ENCODE measurements at regions not wholly inside any gene's neighbourhood (a gene's known extent, or its start where the extent isn't known, plus 50 kb on each side); places are given as distances from the start of the nearest gene placed in this dataset.

DNA sequence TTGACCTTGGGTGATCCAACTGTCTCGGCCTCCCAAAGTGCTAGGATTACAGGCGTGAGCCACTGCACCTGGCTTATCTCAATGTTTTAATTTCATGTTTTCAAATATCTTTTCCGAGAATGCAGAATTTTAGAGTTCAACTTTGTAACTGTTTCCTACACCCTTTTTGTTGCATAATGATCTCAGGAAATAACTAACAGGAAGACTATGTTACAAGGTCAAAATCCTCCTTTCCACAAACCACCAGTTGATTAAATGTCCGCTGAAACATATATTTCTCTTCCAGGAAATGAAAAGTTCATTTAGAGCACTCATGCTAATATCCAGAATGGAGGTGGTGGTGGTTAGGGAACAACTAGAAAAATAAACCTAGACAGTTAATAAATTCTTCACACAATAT lies 377.8 kb downstream of the PPP4R3C start:
- Histone ChIP-seq H3K9me3 (no peaks in the 10 kb centered on the region), H3K4me3 (no peak overlapping the region), H3K4me1 (no peaks in the 10 kb centered on the region), H3K27ac (no peak overlapping the region), H3K4me2 (no peak overlapping the region)
- TF ChIP-seq ZNF302 (CRISPR knock-in tag; IDR thresholded peaks at IDR 0.05) (no peak), CBX2 (IDR thresholded peaks at IDR 0.05; ENCODE audit: borderline replicate concordance, low read depth) (no peak), HDAC2 (IDR thresholded peaks at IDR 0.05) (no peak), SREBF2 (IDR thresholded peaks at IDR 0.05) (no peak), EHF (CRISPR knock-in tag; IDR thresholded peaks at IDR 0.05) (no peak)
- no peak for DNase-seq (ENCODE audit: low read depth in 1 of 2, low spot score in 1 of 2)
- no peak for ATAC-seq
- WGBS (ENCODE audit: missing lambda C conversion rate) = 10% methylated on average over 4 of the region's 4 CpGs
- FAIRE-seq = no peak
- POLR2A ChIA-PET = no interaction called here
- CTCF ChIA-PET = no interaction called here

- 18% methylated on average over 1 of the region's 1 CpG for WGBS (ENCODE audit: missing lambda C conversion rate)
- DNase-seq (ENCODE audit: low read depth in 1 of 2, low spot score in 1 of 2) = no peak
- no peak for TF ChIP-seq EP300 (IDR thresholded peaks at IDR 0.05)
- no peak for TF ChIP-seq HOXB13 (CRISPR knock-in tag; IDR thresholded peaks at IDR 0.05; ENCODE audit: low read depth)
- TF ChIP-seq, protein P1, sequence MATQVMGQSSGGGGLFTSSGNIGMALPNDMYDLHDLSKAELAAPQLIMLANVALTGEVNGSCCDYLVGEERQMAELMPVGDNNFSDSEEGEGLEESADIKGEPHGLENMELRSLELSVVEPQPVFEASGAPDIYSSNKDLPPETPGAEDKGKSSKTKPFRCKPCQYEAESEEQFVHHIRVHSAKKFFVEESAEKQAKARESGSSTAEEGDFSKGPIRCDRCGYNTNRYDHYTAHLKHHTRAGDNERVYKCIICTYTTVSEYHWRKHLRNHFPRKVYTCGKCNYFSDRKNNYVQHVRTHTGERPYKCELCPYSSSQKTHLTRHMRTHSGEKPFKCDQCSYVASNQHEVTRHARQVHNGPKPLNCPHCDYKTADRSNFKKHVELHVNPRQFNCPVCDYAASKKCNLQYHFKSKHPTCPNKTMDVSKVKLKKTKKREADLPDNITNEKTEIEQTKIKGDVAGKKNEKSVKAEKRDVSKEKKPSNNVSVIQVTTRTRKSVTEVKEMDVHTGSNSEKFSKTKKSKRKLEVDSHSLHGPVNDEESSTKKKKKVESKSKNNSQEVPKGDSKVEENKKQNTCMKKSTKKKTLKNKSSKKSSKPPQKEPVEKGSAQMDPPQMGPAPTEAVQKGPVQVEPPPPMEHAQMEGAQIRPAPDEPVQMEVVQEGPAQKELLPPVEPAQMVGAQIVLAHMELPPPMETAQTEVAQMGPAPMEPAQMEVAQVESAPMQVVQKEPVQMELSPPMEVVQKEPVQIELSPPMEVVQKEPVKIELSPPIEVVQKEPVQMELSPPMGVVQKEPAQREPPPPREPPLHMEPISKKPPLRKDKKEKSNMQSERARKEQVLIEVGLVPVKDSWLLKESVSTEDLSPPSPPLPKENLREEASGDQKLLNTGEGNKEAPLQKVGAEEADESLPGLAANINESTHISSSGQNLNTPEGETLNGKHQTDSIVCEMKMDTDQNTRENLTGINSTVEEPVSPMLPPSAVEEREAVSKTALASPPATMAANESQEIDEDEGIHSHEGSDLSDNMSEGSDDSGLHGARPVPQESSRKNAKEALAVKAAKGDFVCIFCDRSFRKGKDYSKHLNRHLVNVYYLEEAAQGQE (IDR thresholded peaks at IDR 0.05) = no peak
- no peak for TF ChIP-seq NPAS2 (CRISPR knock-in tag; IDR thresholded peaks at IDR 0.05; ENCODE audit: borderline replicate concordance)
- no peak for TF ChIP-seq CHD4 (IDR thresholded peaks at IDR 0.05; ENCODE audit: borderline replicate concordance)
- TF ChIP-seq, protein P2, sequence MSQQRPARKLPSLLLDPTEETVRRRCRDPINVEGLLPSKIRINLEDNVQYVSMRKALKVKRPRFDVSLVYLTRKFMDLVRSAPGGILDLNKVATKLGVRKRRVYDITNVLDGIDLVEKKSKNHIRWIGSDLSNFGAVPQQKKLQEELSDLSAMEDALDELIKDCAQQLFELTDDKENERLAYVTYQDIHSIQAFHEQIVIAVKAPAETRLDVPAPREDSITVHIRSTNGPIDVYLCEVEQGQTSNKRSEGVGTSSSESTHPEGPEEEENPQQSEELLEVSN (IDR thresholded peaks at IDR 0.05; ENCODE audit: borderline replicate concordance, low read depth) = no peak
- TF ChIP-seq, protein P3, sequence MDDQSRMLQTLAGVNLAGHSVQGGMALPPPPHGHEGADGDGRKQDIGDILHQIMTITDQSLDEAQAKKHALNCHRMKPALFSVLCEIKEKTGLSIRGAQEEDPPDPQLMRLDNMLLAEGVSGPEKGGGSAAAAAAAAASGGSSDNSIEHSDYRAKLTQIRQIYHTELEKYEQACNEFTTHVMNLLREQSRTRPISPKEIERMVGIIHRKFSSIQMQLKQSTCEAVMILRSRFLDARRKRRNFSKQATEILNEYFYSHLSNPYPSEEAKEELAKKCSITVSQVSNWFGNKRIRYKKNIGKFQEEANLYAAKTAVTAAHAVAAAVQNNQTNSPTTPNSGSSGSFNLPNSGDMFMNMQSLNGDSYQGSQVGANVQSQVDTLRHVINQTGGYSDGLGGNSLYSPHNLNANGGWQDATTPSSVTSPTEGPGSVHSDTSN (IDR thresholded peaks at IDR 0.05) = no peak
- TF ChIP-seq RARB (CRISPR knock-in tag; IDR thresholded peaks at IDR 0.05) = no peak
- TF ChIP-seq, protein P4, sequence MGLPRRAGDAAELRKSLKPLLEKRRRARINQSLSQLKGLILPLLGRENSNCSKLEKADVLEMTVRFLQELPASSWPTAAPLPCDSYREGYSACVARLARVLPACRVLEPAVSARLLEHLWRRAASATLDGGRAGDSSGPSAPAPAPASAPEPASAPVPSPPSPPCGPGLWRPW (IDR thresholded peaks at IDR 0.05) = no peak
- no peak for TF ChIP-seq KDM5A (IDR thresholded peaks at IDR 0.05)
- TF ChIP-seq RAD21 (conservative IDR thresholded peaks at IDR 0.05 in 1 of 2, IDR thresholded peaks at IDR 0.05 in 1 of 2) = no peak
- TF ChIP-seq HEYL (CRISPR knock-in tag; IDR thresholded peaks at IDR 0.05) = no peak
- no peak for TF ChIP-seq TP53 (CRISPR knock-in tag; IDR thresholded peaks at IDR 0.05)
- TF ChIP-seq PHF8 (IDR thresholded peaks at IDR 0.05; ENCODE audit: borderline replicate concordance, low read depth) = no peak
- ChIA-PET POLR2A (no interaction called here), CTCF (no interaction called here)
- no peak for FAIRE-seq
- H3K4me1 ChIP-seq = no peaks in the 10 kb centered on the region
- H3K9me3 ChIP-seq = no peaks in the 10 kb centered on the region
- H3K4me3 ChIP-seq = no peak overlapping the region
- no peak overlapping the region for H3K4me2 ChIP-seq
- no peak for ATAC-seq
- H3K27ac ChIP-seq = no peak overlapping the region
These were observed 384.8 kb downstream of the PPP4R3C start for GRCh38 chrX:27078371-27078770.

GRCh38 chrX:27057883-27058282 lies 405.3 kb downstream of the PPP4R3C start:
- H3K4me3 ChIP-seq = no peak overlapping the region
- ChIA-PET CTCF (no interaction called here), POLR2A (no interaction called here)
- FAIRE-seq (no peak), DNase-seq (ENCODE audit: low read depth in 1 of 2, low spot score in 1 of 2) (no peak), ATAC-seq (no peak)
- no peaks in the 10 kb centered on the region for H3K9me3 ChIP-seq
- no peak overlapping the region for H3K4me2 ChIP-seq
- H3K27ac ChIP-seq = no peak overlapping the region
- WGBS (ENCODE audit: missing lambda C conversion rate) = 15% methylated on average over 5 of the region's 5 CpGs
- no peaks in the 10 kb centered on the region for H3K4me1 ChIP-seq
- TF ChIP-seq BHLHE40 (IDR thresholded peaks at IDR 0.05; ENCODE audit: low read depth, low read length) (no peak), GATA3 (IDR thresholded peaks at IDR 0.05; ENCODE audit: borderline replicate concordance) (no peak), RAD21 (conservative IDR thresholded peaks at IDR 0.05 in 1 of 2, IDR thresholded peaks at IDR 0.05 in 1 of 2) (no peak), HOXA7 (CRISPR knock-in tag; IDR thresholded peaks at IDR 0.05) (no peak), TP53 (CRISPR knock-in tag; IDR thresholded peaks at IDR 0.05) (no peak), HOXB13 (CRISPR knock-in tag; IDR thresholded peaks at IDR 0.05; ENCODE audit: low read depth) (no peak), EHMT2 (IDR thresholded peaks at IDR 0.05; ENCODE audit: low read depth) (no peak), ELK1 (IDR thresholded peaks at IDR 0.05; ENCODE audit: low read depth, low read length) (no peak), MAFK (IDR thresholded peaks at IDR 0.05; ENCODE audit: partially characterized antibody) (no peak)
- TF ChIP-seq, protein P1 (IDR thresholded peaks at IDR 0.05) = no peak

Data from A549 (cell line).